Hepatocyte (in vitro differentiated cells): ENCODE measurements at regions not wholly inside any gene's neighbourhood (a gene's known extent, or its start where the extent isn't known, plus 50 kb on each side); places are given as distances from the start of the nearest gene placed in this dataset.

Experiments used
- CTCF ChIP-seq: fragments of 200-600 bp; sonication (generic); IDR thresholded peaks from 2 replicates; pipeline ENCODE4 v1.5.1; 2016; ENCODE audit warnings: antibody characterized with exemption, mild to moderate bottlenecking; ENCODE audit not compliant: poor library complexity
- EZH2 ChIP-seq: fragments of 200-600 bp; sonication (generic); IDR thresholded peaks from 2 replicates; pipeline ENCODE4 v1.6.1; 2016; ENCODE audit warnings: antibody characterized with exemption, mild to moderate bottlenecking, borderline replicate concordance
- EZH2phosphoT487 ChIP-seq: fragments of 200-600 bp; sonication (generic); IDR thresholded peaks from one replicate; pipeline ENCODE4 v1.6.1; 2018; ENCODE audit warnings: antibody characterized with exemption, mild to moderate bottlenecking, low read depth, moderate library complexity; ENCODE audit not compliant: unreplicated experiment, severe bottlenecking

- TF ChIP-seq CTCF (no peak), EZH2 (no peak), EZH2phosphoT487 (no peak)
Measured at GRCh38 chr3:4138786-4139431, 164.3 kb upstream of the SETMAR start.
